ENCODE measurements at regions not wholly inside any gene's neighbourhood (a gene's known extent, or its start where the extent isn't known, plus 50 kb on each side); places are given as distances from the start of the nearest gene placed in this dataset.
"Not testable (repeated sequence)": the region's sequence is repeated elsewhere in the genome, so short reads cannot be mapped to it uniquely, and the experiment has no call there.

- H3K27me3 Mint-ChIP-seq, result no peaks in the 10 kb centered on the region
- H3K36me3 Mint-ChIP-seq (ENCODE audit: insufficient read depth), result no peaks in the 10 kb centered on the region
- H3K4me3 Mint-ChIP-seq (ENCODE audit: low read depth), result no peak overlapping the region
- H3K27ac Mint-ChIP-seq, result no peak overlapping the region
- H3K9me3 Mint-ChIP-seq (ENCODE audit: low read depth), result no peaks in the 10 kb centered on the region
- DNase-seq (ENCODE audit: low spot score, unreplicated experiment), result no peak
- no peak for TF ChIP-seq CTCF (IDR thresholded peaks at IDR 0.05; ENCODE audit: unreplicated experiment)
- no peaks in the 10 kb centered on the region for H3K4me1 Mint-ChIP-seq (ENCODE audit: low read depth)
Observed at GRCh38 chr7:119967221-119967620, 305.8 kb upstream of the KCND2 start.

DNA sequence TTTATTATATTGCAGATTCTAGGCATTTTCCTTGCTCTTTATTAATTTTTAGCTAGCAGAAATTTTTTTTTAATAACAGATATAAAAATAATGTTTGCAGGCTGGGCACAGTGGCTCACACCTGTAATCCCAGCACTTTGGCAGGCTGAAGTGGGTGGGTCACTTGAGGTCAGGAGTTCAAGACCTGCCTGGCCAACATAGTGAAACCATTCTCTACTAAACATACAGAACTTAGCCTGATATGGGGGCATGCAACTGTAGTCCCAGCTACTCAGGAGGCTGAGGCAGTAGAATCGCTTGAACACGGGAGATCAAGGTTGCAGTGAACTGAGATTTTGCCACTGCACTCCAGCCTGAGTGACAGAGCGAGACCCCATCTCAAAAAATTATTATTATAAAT, 304.6 kb upstream of the KCND2 start:
- H3K27me3 Mint-ChIP-seq; H3K36me3 Mint-ChIP-seq (ENCODE audit: insufficient read depth); H3K27ac Mint-ChIP-seq; DNase-seq (ENCODE audit: low spot score, unreplicated experiment); H3K4me3 Mint-ChIP-seq (ENCODE audit: low read depth); H3K4me1 Mint-ChIP-seq (ENCODE audit: low read depth); H3K9me3 Mint-ChIP-seq (ENCODE audit: low read depth): not testable (repeated sequence)

DNA sequence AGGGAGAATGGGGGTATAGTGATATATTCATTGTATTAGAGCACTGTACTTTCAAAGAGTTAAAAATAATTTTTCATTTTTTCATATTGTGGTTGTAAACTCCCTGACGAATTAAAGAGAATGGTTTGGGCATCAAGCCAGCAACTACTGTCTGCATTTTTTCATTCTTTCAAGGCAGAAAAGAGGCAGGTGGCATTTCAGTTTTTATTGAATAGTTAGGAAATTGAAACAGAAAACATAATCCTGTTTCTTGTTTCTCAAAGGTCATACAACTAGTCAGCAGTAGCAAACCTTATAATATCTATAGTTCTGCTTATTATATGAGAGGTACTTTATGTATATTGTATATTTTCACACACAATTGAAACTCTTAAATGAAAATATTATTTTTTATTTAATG, 303.9 kb upstream of the KCND2 start:
- no peak for TF ChIP-seq CTCF (IDR thresholded peaks at IDR 0.05; ENCODE audit: unreplicated experiment)
- H3K4me3 Mint-ChIP-seq (ENCODE audit: low read depth), result no peak overlapping the region
- no peak for DNase-seq (ENCODE audit: low spot score, unreplicated experiment)
- no peaks in the 10 kb centered on the region for H3K36me3 Mint-ChIP-seq (ENCODE audit: insufficient read depth)
- H3K9me3 Mint-ChIP-seq (ENCODE audit: low read depth), result no peaks in the 10 kb centered on the region
- H3K27ac Mint-ChIP-seq, result no peak overlapping the region
- no peaks in the 10 kb centered on the region for H3K27me3 Mint-ChIP-seq
- H3K4me1 Mint-ChIP-seq (ENCODE audit: low read depth), result no peaks in the 10 kb centered on the region

DNA sequence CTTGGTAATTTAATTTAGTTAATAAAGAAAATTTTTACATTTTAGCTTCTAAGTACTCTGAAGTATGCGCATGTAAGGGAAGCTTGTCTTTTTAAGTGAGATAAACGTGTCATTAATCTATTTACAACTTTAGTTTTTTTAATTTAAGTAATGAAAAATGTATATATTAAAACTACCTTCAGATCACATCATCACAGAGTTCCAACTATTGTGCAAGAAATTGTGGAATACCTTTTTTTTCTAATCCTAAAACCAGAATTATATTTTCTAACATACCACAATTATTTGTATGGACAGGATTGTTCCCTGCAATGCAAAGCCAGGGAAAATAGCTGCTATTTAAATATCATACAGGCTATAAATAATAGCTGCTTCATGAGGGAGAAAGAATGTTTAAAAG, 303.2 kb upstream of the KCND2 start:
- no peak for DNase-seq (ENCODE audit: low spot score, unreplicated experiment)
- no peaks in the 10 kb centered on the region for H3K9me3 Mint-ChIP-seq (ENCODE audit: low read depth)
- H3K4me3 Mint-ChIP-seq (ENCODE audit: low read depth), result no peak overlapping the region
- H3K36me3 Mint-ChIP-seq (ENCODE audit: insufficient read depth), result no peaks in the 10 kb centered on the region
- no peak for TF ChIP-seq CTCF (IDR thresholded peaks at IDR 0.05; ENCODE audit: unreplicated experiment)
- no peaks in the 10 kb centered on the region for H3K4me1 Mint-ChIP-seq (ENCODE audit: low read depth)
- H3K27me3 Mint-ChIP-seq, result no peaks in the 10 kb centered on the region
- H3K27ac Mint-ChIP-seq, result no peak overlapping the region

- Mint-ChIP-seq H3K27ac (no peak overlapping the region), H3K4me3 (ENCODE audit: low read depth) (no peak overlapping the region), H3K36me3 (ENCODE audit: insufficient read depth) (no peaks in the 10 kb centered on the region), H3K27me3 (no peaks in the 10 kb centered on the region), H3K4me1 (ENCODE audit: low read depth) (no peaks in the 10 kb centered on the region), H3K9me3 (ENCODE audit: low read depth) (no peaks in the 10 kb centered on the region)
- no peak for TF ChIP-seq CTCF (IDR thresholded peaks at IDR 0.05; ENCODE audit: unreplicated experiment)
- no peak for DNase-seq (ENCODE audit: low spot score, unreplicated experiment)
Observed at GRCh38 chr7:119974972-119975371, 298.0 kb upstream of the KCND2 start.

DNA sequence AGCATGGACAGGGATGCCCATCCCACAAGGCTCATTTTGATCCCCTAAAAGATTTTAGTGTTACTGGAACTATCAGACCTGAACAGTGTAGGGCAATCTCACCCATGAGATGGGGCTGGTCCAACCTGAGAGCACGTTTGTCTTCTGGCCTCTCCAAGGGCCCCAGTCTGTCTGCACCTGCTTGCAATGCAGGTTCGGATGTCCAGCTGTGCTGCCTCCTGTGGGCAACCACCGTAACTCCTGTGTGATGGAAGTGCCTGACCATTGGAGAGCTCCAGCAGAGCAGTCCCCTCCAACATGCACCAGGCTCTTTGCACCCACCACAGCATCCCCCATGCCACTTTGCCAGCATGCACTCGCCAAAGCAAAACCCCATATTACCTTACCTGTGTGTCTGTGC, 290.1 kb upstream of the KCND2 start:
- no peak for TF ChIP-seq CTCF (IDR thresholded peaks at IDR 0.05; ENCODE audit: unreplicated experiment)
- no peaks in the 10 kb centered on the region for H3K4me1 Mint-ChIP-seq (ENCODE audit: low read depth)
- H3K9me3 Mint-ChIP-seq (ENCODE audit: low read depth), result no peaks in the 10 kb centered on the region
- H3K4me3 Mint-ChIP-seq (ENCODE audit: low read depth), result no peak overlapping the region
- DNase-seq (ENCODE audit: low spot score, unreplicated experiment), result no peak
- no peak overlapping the region for H3K27ac Mint-ChIP-seq
- H3K36me3 Mint-ChIP-seq (ENCODE audit: insufficient read depth), result no peaks in the 10 kb centered on the region
- no peaks in the 10 kb centered on the region for H3K27me3 Mint-ChIP-seq
